ENCODE measurements at regions not wholly inside any gene's neighbourhood (a gene's known extent, or its start where the extent isn't known, plus 50 kb on each side); places are given as distances from the start of the nearest gene placed in this dataset.

DNA sequence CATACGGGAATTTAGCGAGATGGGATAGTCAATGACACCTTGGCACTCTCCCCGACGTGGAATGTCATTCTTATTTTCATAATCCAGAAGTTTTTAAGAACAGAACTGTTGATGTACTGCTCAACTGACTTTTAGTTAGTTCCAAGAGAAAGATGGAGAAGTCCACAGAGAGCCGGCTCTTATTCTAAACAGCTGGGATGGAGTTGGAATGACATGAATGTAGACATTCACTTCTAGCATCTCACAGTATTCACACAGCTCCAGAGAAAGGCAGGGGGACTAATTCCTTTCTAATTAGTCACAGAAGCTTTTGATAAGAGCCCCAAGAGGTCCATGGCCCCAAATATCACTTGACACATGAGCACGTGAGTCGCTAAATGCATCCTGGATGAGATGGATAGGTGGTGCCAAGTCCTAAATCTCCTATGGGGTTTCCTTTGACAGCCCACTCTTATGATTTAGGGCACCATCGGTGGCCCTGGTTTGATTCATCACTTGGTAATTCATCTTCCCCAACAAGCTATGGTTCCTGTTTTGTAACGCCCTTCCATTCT is 420.3 kb upstream of the AUTS2 start:
- H3K27me3 ChIP-seq = peaks cover 4% of the 10 kb centered on the region
- H3K27ac ChIP-seq = no peak overlapping the region
- no peaks in the 10 kb centered on the region for H3K36me3 ChIP-seq
- DNase-seq (ENCODE audit: low spot score in 2 of 2) = no peak
- no peaks in the 10 kb centered on the region for H3K4me1 ChIP-seq
- no peaks in the 10 kb centered on the region for H3K9me3 ChIP-seq
- intact Hi-C loops (cut with DNase I) = no loop called here
- TF ChIP-seq, protein P1, sequence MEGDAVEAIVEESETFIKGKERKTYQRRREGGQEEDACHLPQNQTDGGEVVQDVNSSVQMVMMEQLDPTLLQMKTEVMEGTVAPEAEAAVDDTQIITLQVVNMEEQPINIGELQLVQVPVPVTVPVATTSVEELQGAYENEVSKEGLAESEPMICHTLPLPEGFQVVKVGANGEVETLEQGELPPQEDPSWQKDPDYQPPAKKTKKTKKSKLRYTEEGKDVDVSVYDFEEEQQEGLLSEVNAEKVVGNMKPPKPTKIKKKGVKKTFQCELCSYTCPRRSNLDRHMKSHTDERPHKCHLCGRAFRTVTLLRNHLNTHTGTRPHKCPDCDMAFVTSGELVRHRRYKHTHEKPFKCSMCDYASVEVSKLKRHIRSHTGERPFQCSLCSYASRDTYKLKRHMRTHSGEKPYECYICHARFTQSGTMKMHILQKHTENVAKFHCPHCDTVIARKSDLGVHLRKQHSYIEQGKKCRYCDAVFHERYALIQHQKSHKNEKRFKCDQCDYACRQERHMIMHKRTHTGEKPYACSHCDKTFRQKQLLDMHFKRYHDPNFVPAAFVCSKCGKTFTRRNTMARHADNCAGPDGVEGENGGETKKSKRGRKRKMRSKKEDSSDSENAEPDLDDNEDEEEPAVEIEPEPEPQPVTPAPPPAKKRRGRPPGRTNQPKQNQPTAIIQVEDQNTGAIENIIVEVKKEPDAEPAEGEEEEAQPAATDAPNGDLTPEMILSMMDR (IDR thresholded peaks at IDR 0.05) = no peak
- no peak overlapping the region for H3K4me3 ChIP-seq

DNA sequence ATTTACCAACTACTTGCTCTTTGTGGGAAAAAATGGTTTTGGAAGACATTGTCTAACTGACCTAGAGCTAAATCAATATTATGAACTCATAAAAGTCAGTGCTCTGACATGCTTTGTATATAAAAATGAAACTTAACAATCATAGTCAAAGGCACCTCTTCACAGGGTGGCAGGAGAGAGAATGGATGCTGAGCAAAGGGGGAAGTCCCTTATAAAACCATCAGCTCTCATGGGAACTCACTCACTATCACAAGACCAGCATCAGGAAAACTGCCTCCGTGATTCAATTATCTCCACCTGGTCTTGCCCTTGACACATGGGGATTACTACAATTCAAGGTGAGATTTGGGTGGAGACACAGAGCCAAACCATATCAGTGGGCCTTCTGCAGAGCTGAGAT is 417.6 kb upstream of the AUTS2 start:
- no peak for DNase-seq (ENCODE audit: low spot score in 2 of 2)
- H3K4me3 ChIP-seq = no peak overlapping the region
- intact Hi-C loops (cut with DNase I) = no loop called here
- H3K27ac ChIP-seq = no peak overlapping the region
- H3K27me3 ChIP-seq = peaks cover 4% of the 10 kb centered on the region
- H3K4me1 ChIP-seq = no peaks in the 10 kb centered on the region
- H3K9me3 ChIP-seq = no peaks in the 10 kb centered on the region
- H3K36me3 ChIP-seq = no peaks in the 10 kb centered on the region
- TF ChIP-seq, protein P1 (IDR thresholded peaks at IDR 0.05) = no peak

DNA sequence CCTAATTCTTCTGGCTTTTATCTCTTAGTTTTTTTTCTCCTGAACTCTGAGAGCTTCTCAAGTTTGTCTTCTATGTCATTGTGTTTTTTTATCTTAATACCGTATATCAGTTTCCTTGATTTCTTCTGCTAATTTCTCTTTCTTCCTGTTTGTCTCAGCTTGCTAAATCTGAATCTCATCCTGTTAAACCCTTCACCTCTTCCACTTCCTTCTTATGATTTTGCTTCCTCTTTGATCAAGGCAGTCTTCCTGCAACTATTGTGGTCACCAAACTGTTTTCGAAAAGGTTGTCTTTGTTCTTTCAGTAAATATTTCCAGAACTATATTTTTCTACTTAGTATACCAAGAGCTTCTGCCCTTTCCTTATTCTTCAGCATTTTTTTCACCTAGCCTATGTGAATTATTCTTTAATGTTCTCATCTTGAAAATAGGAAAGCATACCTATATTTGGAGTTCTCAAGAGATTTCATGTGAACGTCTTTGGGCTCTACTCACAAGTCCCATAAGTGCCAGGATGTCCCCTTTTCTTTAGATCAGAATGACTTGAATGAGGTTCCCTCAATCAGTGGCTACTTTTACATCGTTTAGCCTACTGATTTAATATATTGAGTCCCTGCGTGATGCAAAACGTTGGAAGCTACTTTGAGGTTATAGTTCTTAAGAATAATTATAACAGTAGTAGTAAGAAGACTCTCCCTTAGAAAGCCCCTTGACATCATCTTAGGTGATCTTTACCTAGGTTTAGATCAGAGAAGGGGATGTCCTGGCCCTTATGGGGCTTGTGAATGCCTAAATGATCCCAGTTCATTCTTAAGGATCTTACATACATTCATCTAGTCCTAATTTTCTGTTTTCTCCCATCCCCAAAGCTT is 415.4 kb upstream of the AUTS2 start:
- Histone ChIP-seq H3K4me1 (no peaks in the 10 kb centered on the region), H3K4me3 (no peak overlapping the region), H3K27ac (no peak overlapping the region), H3K27me3 (peaks cover 4% of the 10 kb centered on the region), H3K9me3 (no peaks in the 10 kb centered on the region), H3K36me3 (no peaks in the 10 kb centered on the region)
- DNase-seq (ENCODE audit: low spot score in 2 of 2) = no peak
- TF ChIP-seq, protein P1 (IDR thresholded peaks at IDR 0.05) = no peak
- intact Hi-C loops (cut with DNase I) = no loop called here

DNA sequence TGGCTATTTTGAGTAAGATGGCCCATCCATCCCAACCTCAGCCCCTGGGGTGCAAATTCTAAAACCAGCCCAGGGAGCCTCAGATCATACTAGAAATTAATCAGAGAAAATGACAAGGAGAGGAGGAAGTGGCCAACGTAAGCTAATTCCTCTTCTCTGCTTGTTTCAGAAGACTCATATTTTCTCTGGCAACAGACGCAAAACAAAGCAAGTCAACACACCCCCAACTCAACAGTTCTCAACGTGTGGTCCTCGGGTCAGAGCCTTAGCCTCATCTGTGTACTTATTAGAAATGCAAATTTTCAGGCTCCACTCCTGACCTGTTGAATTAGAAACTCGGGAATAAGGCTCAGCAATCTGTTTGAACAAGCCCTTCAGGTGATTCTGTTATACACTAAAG is 413.9 kb upstream of the AUTS2 start:
- H3K9me3 ChIP-seq = no peaks in the 10 kb centered on the region
- no peaks in the 10 kb centered on the region for H3K36me3 ChIP-seq
- no peak for DNase-seq (ENCODE audit: low spot score in 2 of 2)
- peak overlapping the region in 1 of 2 donors; percentile 30 for H3K4me3 ChIP-seq
- TF ChIP-seq, protein P1 (IDR thresholded peaks at IDR 0.05) = no peak
- no peaks in the 10 kb centered on the region for H3K27me3 ChIP-seq
- H3K27ac ChIP-seq = no peak overlapping the region
- H3K4me1 ChIP-seq = no peaks in the 10 kb centered on the region
- intact Hi-C loops (cut with DNase I) = no loop called here

DNA sequence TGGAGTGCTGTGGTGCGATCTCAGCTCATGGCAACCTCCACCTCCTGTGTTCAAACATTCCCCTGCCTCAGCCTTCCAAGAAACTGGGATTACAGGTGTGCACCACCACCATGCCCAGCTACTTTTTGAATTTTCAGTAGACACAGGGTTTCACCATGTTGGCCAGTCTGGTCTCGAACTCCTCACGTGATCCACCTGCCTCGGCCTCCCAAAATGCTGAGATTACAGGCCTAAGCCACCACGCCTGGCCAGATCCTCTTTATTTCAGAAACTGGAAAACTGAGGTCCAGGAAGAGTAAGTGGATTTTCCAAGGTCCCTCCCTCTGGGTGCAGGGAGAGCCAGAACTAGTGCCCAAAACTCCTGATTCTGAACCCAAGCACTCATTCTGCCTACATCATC is 413.1 kb upstream of the AUTS2 start:
- no peak overlapping the region for H3K4me3 ChIP-seq
- intact Hi-C loops (cut with DNase I) = no loop called here
- H3K27ac ChIP-seq = no peak overlapping the region
- no peaks in the 10 kb centered on the region for H3K36me3 ChIP-seq
- TF ChIP-seq, protein P1 (IDR thresholded peaks at IDR 0.05) = no peak
- no peaks in the 10 kb centered on the region for H3K9me3 ChIP-seq
- H3K4me1 ChIP-seq = no peaks in the 10 kb centered on the region
- no peak for DNase-seq (ENCODE audit: low spot score in 2 of 2)
- H3K27me3 ChIP-seq = no peaks in the 10 kb centered on the region
